Anterior cingulate cortex (tissue), 58 donors: ENCODE measurements at regions not wholly inside any gene's neighbourhood (a gene's known extent, or its start where the extent isn't known, plus 50 kb on each side); places are given as distances from the start of the nearest gene placed in this dataset.
A peak's percentile ranks its signal among the peaks of the same experiment; 100 is the strongest.

Experiments used
- DNase-seq, 58 donors: peaks; one replicate each; lab custom pipeline; 2025; lab: John Stamatoyannopoulos, UW

GRCh38 chr3:167898091-167898490 is 162.6 kb downstream of the SERPINI1 start:
- DNase-seq, result no peak

- DNase-seq, result no peak
These were observed 160.2 kb downstream of the SERPINI1 start for GRCh38 chr3:167895684-167896083.

- no peak for DNase-seq
These were observed 159.7 kb downstream of the SERPINI1 start for GRCh38 chr3:167895178-167895577.

GRCh38 chr3:167892205-167892604 is 156.7 kb downstream of the SERPINI1 start:
- no peak for DNase-seq

GRCh38 chr3:167887096-167887495 is 151.6 kb downstream of the SERPINI1 start:
- no peak for DNase-seq

GRCh38 chr3:167886690-167887089 is 151.2 kb downstream of the SERPINI1 start:
- DNase-seq, result no peak

GRCh38 chr3:167885277-167885676 is 149.8 kb downstream of the SERPINI1 start:
- DNase-seq, result no peak

GRCh38 chr3:167884481-167884880 is 149.0 kb downstream of the SERPINI1 start:
- no peak for DNase-seq

GRCh38 chr3:167883452-167883851 is 147.9 kb downstream of the SERPINI1 start:
- no peak for DNase-seq

GRCh38 chr3:167882057-167882667 is 146.6 kb downstream of the SERPINI1 start:
- peak in 1 of 58 donors; percentile 14 for DNase-seq

GRCh38 chr3:167880183-167880582 is 144.7 kb downstream of the SERPINI1 start:
- DNase-seq, result no peak

- DNase-seq, result no peak
These were observed 141.2 kb downstream of the SERPINI1 start for GRCh38 chr3:167876620-167877281.
